Smooth muscle cell (in vitro differentiated cells): ENCODE measurements at regions not wholly inside any gene's neighbourhood (a gene's known extent, or its start where the extent isn't known, plus 50 kb on each side); places are given as distances from the start of the nearest gene placed in this dataset.
"Not testable (repeated sequence)": the region's sequence is repeated elsewhere in the genome, so short reads cannot be mapped to it uniquely, and the experiment has no call there.

Experiments used
- DNase-seq: peaks from one replicate; lab custom pipeline; 2025; ENCODE audit not compliant: unreplicated experiment; lab: John Stamatoyannopoulos, UW
- H2AFZ ChIP-seq: fragments of 200-600 bp; sonication (generic); 2 replicates; pipeline ENCODE4 v1.6.0; 2016; ENCODE audit warnings: antibody characterized with exemption, low read depth, mild to moderate bottlenecking
- H3F3A ChIP-seq: fragments of 200-600 bp; sonication (generic); 2 replicates; pipeline ENCODE4 v1.6.0; 2017; ENCODE audit warnings: antibody characterized with exemption, low read depth
- H3K27ac ChIP-seq: fragments of 200-600 bp; sonication (generic); 2 replicates; pipeline ENCODE4 v1.5.1; 2016; ENCODE audit warnings: low read depth, mild to moderate bottlenecking
- H3K27me3 ChIP-seq: fragments of 200-600 bp; sonication (generic); 2 replicates; pipeline ENCODE4 v1.6.1; 2016; ENCODE audit warnings: low read depth, mild to moderate bottlenecking
- H3K36me3 ChIP-seq: fragments of 200-600 bp; sonication (generic); 2 replicates; pipeline ENCODE4 v1.5.1; 2016; ENCODE audit warnings: low read depth
- H3K4me1 ChIP-seq: fragments of 200-600 bp; sonication (generic); 2 replicates; pipeline ENCODE4 v1.5.1; 2016; ENCODE audit warnings: low read depth
- H3K4me2 ChIP-seq: fragments of 200-600 bp; sonication (generic); 2 replicates; pipeline ENCODE4 v1.6.0; 2016; ENCODE audit warnings: mild to moderate bottlenecking
- H3K4me3 ChIP-seq: fragments of 200-600 bp; sonication (generic); 2 replicates; pipeline ENCODE4 v1.5.1; 2016; ENCODE audit warnings: mild to moderate bottlenecking
- H3K79me2 ChIP-seq: fragments of 200-600 bp; sonication (generic); 2 replicates; pipeline ENCODE4 v1.6.0; 2016; ENCODE audit warnings: low read depth, mild to moderate bottlenecking
- H3K9ac ChIP-seq: fragments of 200-600 bp; sonication (generic); 2 replicates; pipeline ENCODE4 v1.6.0; 2016; ENCODE audit warnings: low read depth
- H3K9me3 ChIP-seq: fragments of 200-600 bp; sonication (generic); replicated peaks from 2 replicates; pipeline ENCODE4 v1.5.1; 2016; ENCODE audit warnings: low read depth
- H4K20me1 ChIP-seq: fragments of 200-600 bp; sonication (generic); 2 replicates; pipeline ENCODE4 v1.6.0; 2016; ENCODE audit warnings: low read depth
- WGBS: methylation state at CpG from one replicate; pipeline ENCODE4 v1.1.7; 2016; ENCODE audit warnings: low lambda C conversion rate; 5-methylcytosine and 5-hydroxymethylcytosine counted together
- TF ChIP-seq, protein P1 (sequence below): fragments of 200-600 bp; sonication (generic); IDR thresholded peaks from 2 replicates; pipeline ENCODE4 v1.5.1; 2017; ENCODE audit warnings: borderline replicate concordance, mild to moderate bottlenecking, antibody characterized with exemption; ENCODE audit not compliant: insufficient read depth, poor library complexity, severe bottlenecking

GRCh38 chr6:14520536-14520935, 403.0 kb downstream of the CD83 start:
- TF ChIP-seq, protein P1, sequence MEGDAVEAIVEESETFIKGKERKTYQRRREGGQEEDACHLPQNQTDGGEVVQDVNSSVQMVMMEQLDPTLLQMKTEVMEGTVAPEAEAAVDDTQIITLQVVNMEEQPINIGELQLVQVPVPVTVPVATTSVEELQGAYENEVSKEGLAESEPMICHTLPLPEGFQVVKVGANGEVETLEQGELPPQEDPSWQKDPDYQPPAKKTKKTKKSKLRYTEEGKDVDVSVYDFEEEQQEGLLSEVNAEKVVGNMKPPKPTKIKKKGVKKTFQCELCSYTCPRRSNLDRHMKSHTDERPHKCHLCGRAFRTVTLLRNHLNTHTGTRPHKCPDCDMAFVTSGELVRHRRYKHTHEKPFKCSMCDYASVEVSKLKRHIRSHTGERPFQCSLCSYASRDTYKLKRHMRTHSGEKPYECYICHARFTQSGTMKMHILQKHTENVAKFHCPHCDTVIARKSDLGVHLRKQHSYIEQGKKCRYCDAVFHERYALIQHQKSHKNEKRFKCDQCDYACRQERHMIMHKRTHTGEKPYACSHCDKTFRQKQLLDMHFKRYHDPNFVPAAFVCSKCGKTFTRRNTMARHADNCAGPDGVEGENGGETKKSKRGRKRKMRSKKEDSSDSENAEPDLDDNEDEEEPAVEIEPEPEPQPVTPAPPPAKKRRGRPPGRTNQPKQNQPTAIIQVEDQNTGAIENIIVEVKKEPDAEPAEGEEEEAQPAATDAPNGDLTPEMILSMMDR: no peak
- Histone ChIP-seq H3K36me3 (no peaks in the 10 kb centered on the region), H2AFZ (no peak overlapping the region), H3K27me3 (no peaks in the 10 kb centered on the region), H3F3A (no peaks in the 10 kb centered on the region), H3K4me2 (no peak overlapping the region), H3K4me3 (no peak overlapping the region), H3K79me2 (no peaks in the 10 kb centered on the region), H3K9ac (no peak overlapping the region), H3K4me1 (no peaks in the 10 kb centered on the region), H3K27ac (peak overlapping the region; percentile 51), H4K20me1 (no peaks in the 10 kb centered on the region), H3K9me3 (no peaks in the 10 kb centered on the region)
- DNase-seq: no peak
- WGBS: 91% methylated on average over 2 of the region's 2 CpGs

DNA sequence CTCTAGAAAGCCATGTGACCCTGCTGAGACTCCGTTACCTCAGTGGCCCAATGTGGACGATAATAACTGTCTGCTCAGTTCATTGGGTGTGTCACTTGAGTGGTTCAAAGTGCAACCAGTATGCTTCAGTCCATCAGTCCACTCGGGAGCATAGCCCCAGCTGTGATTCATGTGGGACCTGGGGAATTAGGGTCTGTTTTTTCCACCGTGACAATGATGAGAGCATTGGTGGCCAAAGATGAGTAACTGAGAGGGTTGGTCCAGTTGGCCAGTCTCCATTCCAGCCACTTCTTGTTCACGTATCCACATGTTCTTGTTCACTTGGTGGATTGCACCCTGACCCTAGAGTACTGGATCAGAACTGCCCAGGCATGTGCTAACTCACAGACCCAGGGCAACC, 403.6 kb downstream of the CD83 start:
- Histone ChIP-seq H3K9me3 (no peaks in the 10 kb centered on the region), H3K27me3 (no peaks in the 10 kb centered on the region), H3F3A (no peaks in the 10 kb centered on the region), H3K27ac (no peak overlapping the region), H2AFZ (no peak overlapping the region), H3K4me2 (no peak overlapping the region), H3K4me3 (no peak overlapping the region), H3K4me1 (no peaks in the 10 kb centered on the region), H3K9ac (no peak overlapping the region), H3K36me3 (no peaks in the 10 kb centered on the region), H4K20me1 (no peaks in the 10 kb centered on the region), H3K79me2 (no peaks in the 10 kb centered on the region)
- TF ChIP-seq, protein P1: no peak
- 92% methylated on average over 5 of the region's 5 CpGs for WGBS
- no peak for DNase-seq

GRCh38 chr6:14521861-14522260, 404.3 kb downstream of the CD83 start:
- H3K9ac ChIP-seq, H3K79me2 ChIP-seq, H3F3A ChIP-seq, H3K27me3 ChIP-seq, H3K9me3 ChIP-seq, H3K4me1 ChIP-seq, H3K4me2 ChIP-seq, H2AFZ ChIP-seq, H3K36me3 ChIP-seq, H3K27ac ChIP-seq, H3K4me3 ChIP-seq, H4K20me1 ChIP-seq, DNase-seq: not testable (repeated sequence)
- 98% methylated on average over 11 of the region's 11 CpGs for WGBS

- no peaks in the 10 kb centered on the region for H3K4me1 ChIP-seq
- H3K36me3 ChIP-seq: no peaks in the 10 kb centered on the region
- no peaks in the 10 kb centered on the region for H3K79me2 ChIP-seq
- H3F3A ChIP-seq: no peaks in the 10 kb centered on the region
- H3K9ac ChIP-seq: no peak overlapping the region
- DNase-seq: no peak
- 28% methylated on average over 3 of the region's 3 CpGs for WGBS
- no peaks in the 10 kb centered on the region for H3K9me3 ChIP-seq
- no peak overlapping the region for H3K4me3 ChIP-seq
- peak overlapping the region; percentile 37 for H3K4me2 ChIP-seq
- no peaks in the 10 kb centered on the region for H4K20me1 ChIP-seq
- TF ChIP-seq, protein P1: no peak
- H2AFZ ChIP-seq: no peak overlapping the region
- H3K27ac ChIP-seq: peak overlapping the region; percentile 36
- H3K27me3 ChIP-seq: no peaks in the 10 kb centered on the region
Measured at GRCh38 chr6:14524319-14524718, 406.7 kb downstream of the CD83 start.
